ENCODE measurements at regions not wholly inside any gene's neighbourhood (a gene's known extent, or its start where the extent isn't known, plus 50 kb on each side); places are given as distances from the start of the nearest gene placed in this dataset.

- Histone ChIP-seq H3K4me3 (no peak overlapping the region), H3K27me3 (no peaks in the 10 kb centered on the region), H3K4me1 (peaks cover 17% of the 10 kb centered on the region), H3K36me3 (no peaks in the 10 kb centered on the region), H3K9me3 (no peaks in the 10 kb centered on the region), H3K27ac (no peak overlapping the region)
- DNase-seq (no peak), ATAC-seq (no peak)
- intact Hi-C loops (cut with DNase I) = no loop called here
- TF ChIP-seq CTCF (IDR thresholded peaks at IDR 0.05) = no peak
Measured at GRCh38 chr10:62587011-62587410, 212.8 kb downstream of the ZNF365 start.

GRCh38 chr10:62588116-62588515 lies 213.9 kb downstream of the ZNF365 start:
- intact Hi-C loops (cut with DNase I) = no loop called here
- ATAC-seq = no peak

GRCh38 chr10:62589689-62590088 lies 214.8 kb upstream of the ADO start:
- Histone ChIP-seq H3K27ac (no peak overlapping the region), H3K4me3 (no peak overlapping the region), H3K9me3 (no peaks in the 10 kb centered on the region), H3K4me1 (peaks cover 4% of the 10 kb centered on the region), H3K27me3 (no peaks in the 10 kb centered on the region), H3K36me3 (no peaks in the 10 kb centered on the region)
- intact Hi-C loops (cut with DNase I) = loop anchor here (10.0 kb wide), 1 partner anchor 495 kb away; no protein-coding TSS in a partner anchor
- no peak for TF ChIP-seq CTCF (IDR thresholded peaks at IDR 0.05)
- no peak for ATAC-seq
- DNase-seq = no peak

More at GRCh38 chr10:62588116-62588515, 213.9 kb downstream of the ZNF365 start:
- Histone ChIP-seq H3K27ac (no peak overlapping the region), H3K4me1 (peaks cover 7% of the 10 kb centered on the region), H3K36me3 (no peaks in the 10 kb centered on the region), H3K27me3 (no peaks in the 10 kb centered on the region), H3K4me3 (no peak overlapping the region), H3K9me3 (no peaks in the 10 kb centered on the region)
- no peak for TF ChIP-seq CTCF (IDR thresholded peaks at IDR 0.05)
- no peak for DNase-seq

- Histone ChIP-seq H3K27ac (no peak overlapping the region), H3K36me3 (no peaks in the 10 kb centered on the region), H3K9me3 (no peaks in the 10 kb centered on the region), H3K4me3 (no peak overlapping the region), H3K27me3 (no peaks in the 10 kb centered on the region), H3K4me1 (peaks cover 4% of the 10 kb centered on the region)
- ATAC-seq = no peak
- DNase-seq = no peak
- intact Hi-C loops (cut with DNase I) = loop anchor here (10.0 kb wide), 1 partner anchor 494 kb away; no protein-coding TSS in a partner anchor
- no peak for TF ChIP-seq CTCF (IDR thresholded peaks at IDR 0.05)
Measured at GRCh38 chr10:62590306-62590705, 214.2 kb upstream of the ADO start.

- peak; percentile 95 for ATAC-seq
- H3K9me3 ChIP-seq = no peaks in the 10 kb centered on the region
- intact Hi-C loops (cut with DNase I) = loop anchor here (10.0 kb wide), 1 partner anchor 491 kb away; no protein-coding TSS in a partner anchor
- DNase-seq = peak; percentile 73
- no peaks in the 10 kb centered on the region for H3K36me3 ChIP-seq
- no peak overlapping the region for H3K27ac ChIP-seq
- peak; percentile 87 for TF ChIP-seq CTCF (IDR thresholded peaks at IDR 0.05)
- H3K4me3 ChIP-seq = no peak overlapping the region
- H3K27me3 ChIP-seq = no peaks in the 10 kb centered on the region
- peaks cover 4% of the 10 kb centered on the region for H3K4me1 ChIP-seq
Measured at GRCh38 chr10:62594093-62594520, 210.4 kb upstream of the ADO start.

GRCh38 chr10:62597226-62597625 lies 207.3 kb upstream of the ADO start:
- H3K27me3 ChIP-seq = no peaks in the 10 kb centered on the region
- no peaks in the 10 kb centered on the region for H3K9me3 ChIP-seq
- DNase-seq (no peak), ATAC-seq (no peak)
- H3K27ac ChIP-seq = no peak overlapping the region
- H3K36me3 ChIP-seq = no peaks in the 10 kb centered on the region
- peaks cover 4% of the 10 kb centered on the region for H3K4me1 ChIP-seq
- TF ChIP-seq CTCF (IDR thresholded peaks at IDR 0.05) = no peak
- intact Hi-C loops (cut with DNase I) = loop anchor here (10.0 kb wide), 1 partner anchor 488 kb away; no protein-coding TSS in a partner anchor
- no peak overlapping the region for H3K4me3 ChIP-seq
